GM21447 (cell line): ENCODE measurements at regions not wholly inside any gene's neighbourhood (a gene's known extent, or its start where the extent isn't known, plus 50 kb on each side); places are given as distances from the start of the nearest gene placed in this dataset.
"Not testable (repeated sequence)": the region's sequence is repeated elsewhere in the genome, so short reads cannot be mapped to it uniquely, and the experiment has no call there.

Source experiments
- ATAC-seq: cut with Tn5 transposase; IDR thresholded peaks from one replicate; pipeline ENCODE4 v1.9.1; 2021; ENCODE audit not compliant: unreplicated experiment

- no peak for ATAC-seq
These were observed 299.3 kb downstream of the RASEF start for GRCh38 chr9:82763656-82764055.

- ATAC-seq = no peak
These were observed 298.8 kb downstream of the RASEF start for GRCh38 chr9:82764061-82764668.

- not testable (repeated sequence) for ATAC-seq
These were observed 288.2 kb downstream of the RASEF start for GRCh38 chr9:82774707-82775231.

- no peak for ATAC-seq
These were observed 286.4 kb downstream of the RASEF start for GRCh38 chr9:82776508-82776907.

GRCh38 chr9:82777366-82777765 is 285.6 kb downstream of the RASEF start:
- ATAC-seq = no peak

GRCh38 chr9:82778923-82779322 is 284.0 kb downstream of the RASEF start:
- not testable (repeated sequence) for ATAC-seq

- ATAC-seq = no peak
These were observed 282.9 kb downstream of the RASEF start for GRCh38 chr9:82780017-82780416.

- ATAC-seq = no peak
These were observed 281.0 kb downstream of the RASEF start for GRCh38 chr9:82781921-82782392.

- ATAC-seq = no peak
These were observed 279.9 kb downstream of the RASEF start for GRCh38 chr9:82783045-82783444.

- ATAC-seq = no peak
These were observed 278.4 kb downstream of the RASEF start for GRCh38 chr9:82784589-82784988.

- no peak for ATAC-seq
These were observed 273.7 kb downstream of the RASEF start for GRCh38 chr9:82789155-82789824.

GRCh38 chr9:82790875-82791274 is 272.1 kb downstream of the RASEF start:
- no peak for ATAC-seq

GRCh38 chr9:82791692-82792091 is 271.2 kb downstream of the RASEF start:
- ATAC-seq = no peak

GRCh38 chr9:82797534-82797933 is 265.4 kb downstream of the RASEF start:
- no peak for ATAC-seq

GRCh38 chr9:82799286-82799685 is 263.7 kb downstream of the RASEF start:
- no peak for ATAC-seq

- ATAC-seq = no peak
These were observed 257.9 kb downstream of the RASEF start for GRCh38 chr9:82805027-82805426.

GRCh38 chr9:82808478-82808877 is 254.5 kb downstream of the RASEF start:
- no peak for ATAC-seq

- ATAC-seq = no peak
These were observed 252.0 kb downstream of the RASEF start for GRCh38 chr9:82810915-82811314.

GRCh38 chr9:82819260-82819659 is 243.7 kb downstream of the RASEF start:
- ATAC-seq = no peak

GRCh38 chr9:82820186-82820585 is 242.8 kb downstream of the RASEF start:
- ATAC-seq = no peak

GRCh38 chr9:82829818-82830217 is 233.1 kb downstream of the RASEF start:
- ATAC-seq = no peak

- ATAC-seq = no peak
These were observed 197.4 kb downstream of the RASEF start for GRCh38 chr9:82865524-82865923.
